Superior temporal gyrus (tissue), 1 donor: ENCODE measurements at regions not wholly inside any gene's neighbourhood (a gene's known extent, or its start where the extent isn't known, plus 50 kb on each side); places are given as distances from the start of the nearest gene placed in this dataset.

Source experiments
- DNase-seq: peaks from one replicate; pipeline ENCODE4 v3.0.0-alpha.2; 2016; ENCODE audit errors: extremely low spot score

GRCh38 chr16:87064731-87065445 is 252.3 kb downstream of the C16orf95 start:
- no peak for DNase-seq

GRCh38 chr16:87065446-87066132 is 251.6 kb downstream of the C16orf95 start:
- no peak for DNase-seq

- DNase-seq, result no peak
Observed at GRCh38 chr16:87066133-87067002, 250.8 kb downstream of the C16orf95 start.

GRCh38 chr16:87067003-87067556 is 250.1 kb downstream of the C16orf95 start:
- DNase-seq, result no peak

GRCh38 chr16:87067836-87068761 is 249.1 kb downstream of the C16orf95 start:
- DNase-seq, result no peak

GRCh38 chr16:87068762-87069150 is 248.4 kb downstream of the C16orf95 start:
- DNase-seq, result no peak

GRCh38 chr16:87070657-87071056 is 246.5 kb downstream of the C16orf95 start:
- DNase-seq, result no peak

GRCh38 chr16:87072101-87072500 is 245.1 kb downstream of the C16orf95 start:
- DNase-seq, result no peak

- DNase-seq, result no peak
Observed at GRCh38 chr16:87074641-87075318, 242.4 kb downstream of the C16orf95 start.

- no peak for DNase-seq
Observed at GRCh38 chr16:87075319-87075860, 241.8 kb downstream of the C16orf95 start.

GRCh38 chr16:87076331-87076949 is 240.8 kb downstream of the C16orf95 start:
- DNase-seq, result no peak

- DNase-seq, result no peak
Observed at GRCh38 chr16:87076950-87077749, 240.0 kb downstream of the C16orf95 start.

GRCh38 chr16:87077750-87078127 is 239.5 kb downstream of the C16orf95 start:
- DNase-seq, result no peak

GRCh38 chr16:87080571-87081167 is 236.5 kb downstream of the C16orf95 start:
- DNase-seq, result no peak

GRCh38 chr16:87085441-87085840 is 231.8 kb downstream of the C16orf95 start:
- DNase-seq, result no peak

GRCh38 chr16:87086156-87086555 is 231.0 kb downstream of the C16orf95 start:
- no peak for DNase-seq

- DNase-seq, result no peak
Observed at GRCh38 chr16:87086575-87086974, 230.6 kb downstream of the C16orf95 start.

GRCh38 chr16:87092958-87093357 is 224.2 kb downstream of the C16orf95 start:
- DNase-seq, result no peak
